HEK293 (cell line): ENCODE measurements at regions not wholly inside any gene's neighbourhood (a gene's known extent, or its start where the extent isn't known, plus 50 kb on each side); places are given as distances from the start of the nearest gene placed in this dataset.

ENCODE experiments used
- EGR2 ChIP-seq: fragments of 450-650 bp; formaldehyde crosslinking; IDR thresholded peaks from 2 replicates; pipeline ENCODE4 v1.5.1; 2016; ENCODE audit warnings: low read depth, missing biosample characterization, missing genetic modification characterization
- GLI4 ChIP-seq: fragments of 450-650 bp; formaldehyde crosslinking; IDR thresholded peaks from 2 replicates; pipeline ENCODE4 v1.5.1; 2016; ENCODE audit warnings: missing biosample characterization, missing genetic modification characterization
- GLIS2 ChIP-seq: fragments of 450-650 bp; formaldehyde crosslinking; IDR thresholded peaks from 2 replicates; pipeline ENCODE4 v1.5.1; 2016; ENCODE audit warnings: missing biosample characterization, missing genetic modification characterization
- HOXA7 ChIP-seq: sonication (generic); formaldehyde crosslinking; IDR thresholded peaks from 2 replicates; pipeline ENCODE4 v1.8.1; 2022; ENCODE audit warnings: missing genetic modification reagents, borderline replicate concordance
- IKZF3 ChIP-seq: fragments of 450-650 bp; IDR thresholded peaks from 2 replicates; pipeline ENCODE4 v1.5.0; 2018; ENCODE audit warnings: missing biosample characterization, mild to moderate bottlenecking, missing genetic modification characterization, moderate library complexity
- KLF16 ChIP-seq: fragments of 450-650 bp; formaldehyde crosslinking; IDR thresholded peaks from 2 replicates; pipeline ENCODE4 v1.5.1; 2017; ENCODE audit warnings: missing biosample characterization, missing genetic modification characterization
- PRDM6 ChIP-seq: fragments of 450-650 bp; formaldehyde crosslinking; IDR thresholded peaks from 2 replicates; pipeline ENCODE4 v1.5.1; 2017; ENCODE audit warnings: missing biosample characterization, missing genetic modification characterization
- SCRT2 ChIP-seq: fragments of 450-650 bp; formaldehyde crosslinking; IDR thresholded peaks from 2 replicates; pipeline ENCODE4 v1.5.1; 2016; ENCODE audit warnings: missing biosample characterization, missing genetic modification characterization
- SP2 ChIP-seq: fragments of 450-650 bp; formaldehyde crosslinking; IDR thresholded peaks from 2 replicates; pipeline ENCODE4 v1.5.1; 2016; ENCODE audit warnings: missing biosample characterization, missing genetic modification characterization
- TRIM28 ChIP-seq: IDR thresholded peaks from 2 replicates; pipeline ENCODE4 v1.6.1; 2011; ENCODE audit warnings: low read length, control low read depth, borderline replicate concordance
- ZEB2 ChIP-seq: fragments of 450-650 bp; formaldehyde crosslinking; IDR thresholded peaks from 2 replicates; pipeline ENCODE4 v1.5.1; 2016; ENCODE audit warnings: missing biosample characterization, missing genetic modification characterization
- ZFP3 ChIP-seq: fragments of 450-650 bp; formaldehyde crosslinking; IDR thresholded peaks from 2 replicates; pipeline ENCODE4 v1.5.1; 2016; ENCODE audit warnings: low read depth, missing biosample characterization, missing genetic modification characterization
- ZIC2 ChIP-seq: fragments of 450-650 bp; formaldehyde crosslinking; IDR thresholded peaks from 2 replicates; pipeline ENCODE4 v1.5.1; 2016; ENCODE audit warnings: missing biosample characterization, missing genetic modification characterization
- ZNF292 ChIP-seq: fragments of 450-650 bp; formaldehyde crosslinking; IDR thresholded peaks from 2 replicates; pipeline ENCODE4 v1.5.1; 2016; ENCODE audit warnings: low read depth, missing biosample characterization, missing genetic modification characterization, borderline replicate concordance
- ZNF391 ChIP-seq: fragments of 450-650 bp; formaldehyde crosslinking; IDR thresholded peaks from 2 replicates; pipeline ENCODE4 v1.5.1; 2016; ENCODE audit warnings: low read depth, missing biosample characterization, missing genetic modification characterization, borderline replicate concordance
- ZNF416 ChIP-seq: fragments of 450-650 bp; formaldehyde crosslinking; IDR thresholded peaks from 2 replicates; pipeline ENCODE4 v1.5.1; 2016; ENCODE audit warnings: missing biosample characterization, missing genetic modification characterization
- ZNF433 ChIP-seq: fragments of 450-650 bp; formaldehyde crosslinking; IDR thresholded peaks from 2 replicates; pipeline ENCODE4 v1.5.1; 2016; ENCODE audit warnings: missing biosample characterization, missing genetic modification characterization, low read depth
- ZNF510 ChIP-seq: fragments of 450-650 bp; formaldehyde crosslinking; IDR thresholded peaks from 2 replicates; pipeline ENCODE4 v1.5.1; 2018; ENCODE audit warnings: mild to moderate bottlenecking, missing genetic modification characterization, missing biosample characterization; ENCODE audit not compliant: insufficient replicate concordance
- ZNF530 ChIP-seq: fragments of 450-650 bp; formaldehyde crosslinking; IDR thresholded peaks from 2 replicates; pipeline ENCODE4 v1.5.1; 2016; ENCODE audit warnings: low read depth, missing biosample characterization, missing genetic modification characterization
- ZNF555 ChIP-seq: fragments of 450-650 bp; formaldehyde crosslinking; conservative IDR thresholded peaks from 2 replicates; pipeline ENCODE4 v1.5.1; 2017; ENCODE audit warnings: missing biosample characterization, mild to moderate bottlenecking, missing genetic modification characterization, inconsistent platforms
- ZNF561 ChIP-seq: fragments of 450-650 bp; IDR thresholded peaks from 2 replicates; pipeline ENCODE4 v1.5.1; 2018; ENCODE audit warnings: missing biosample characterization, missing genetic modification characterization, borderline replicate concordance
- ZNF600 ChIP-seq: fragments of 450-650 bp; formaldehyde crosslinking; IDR thresholded peaks from 2 replicates; pipeline ENCODE4 v1.5.1; 2016; ENCODE audit warnings: missing biosample characterization, missing genetic modification characterization
- ZNF639 ChIP-seq: fragments of 450-650 bp; formaldehyde crosslinking; IDR thresholded peaks from 2 replicates; pipeline ENCODE4 v1.5.1; 2016; ENCODE audit warnings: missing biosample characterization, missing genetic modification characterization
- ZNF677 ChIP-seq: fragments of 450-650 bp; IDR thresholded peaks from 2 replicates; pipeline ENCODE4 v1.5.0; 2018; ENCODE audit warnings: missing biosample characterization, mild to moderate bottlenecking, missing genetic modification characterization, moderate library complexity
- ZNF747 ChIP-seq: fragments of 450-650 bp; formaldehyde crosslinking; IDR thresholded peaks from 2 replicates; pipeline ENCODE4 v1.5.1; 2016; ENCODE audit warnings: missing biosample characterization, missing genetic modification characterization
- ZNF776 ChIP-seq: fragments of 450-650 bp; formaldehyde crosslinking; IDR thresholded peaks from 2 replicates; pipeline ENCODE4 v1.5.0; 2017; ENCODE audit warnings: missing biosample characterization, missing genetic modification characterization, borderline replicate concordance
- ZNF777 ChIP-seq: fragments of 450-650 bp; formaldehyde crosslinking; IDR thresholded peaks from 2 replicates; pipeline ENCODE4 v1.5.1; 2017; ENCODE audit warnings: missing biosample characterization, missing genetic modification characterization, borderline replicate concordance
- ZNF791 ChIP-seq: fragments of 450-650 bp; formaldehyde crosslinking; IDR thresholded peaks from 2 replicates; pipeline ENCODE4 v1.5.1; 2016; ENCODE audit warnings: missing biosample characterization, missing genetic modification characterization
- ZNF843 ChIP-seq: fragments of 450-650 bp; formaldehyde crosslinking; IDR thresholded peaks from 2 replicates; pipeline ENCODE4 v1.5.1; 2016; ENCODE audit warnings: missing biosample characterization, missing genetic modification characterization
- ZSCAN23 ChIP-seq: fragments of 450-650 bp; formaldehyde crosslinking; IDR thresholded peaks from 2 replicates; pipeline ENCODE4 v1.5.1; 2016; ENCODE audit warnings: missing biosample characterization, missing genetic modification characterization
- ZSCAN4 ChIP-seq: fragments of 450-650 bp; formaldehyde crosslinking; IDR thresholded peaks from 2 replicates; pipeline ENCODE4 v1.5.1; 2017; ENCODE audit warnings: missing biosample characterization, missing genetic modification characterization
- TF ChIP-seq, protein P1 (sequence below): fragments of 450-650 bp; formaldehyde crosslinking; IDR thresholded peaks from 2 replicates; pipeline ENCODE4 v1.5.0; 2017; ENCODE audit warnings: missing biosample characterization, missing genetic modification characterization, borderline replicate concordance
- TF ChIP-seq, protein P2 (sequence below): fragments of 450-650 bp; formaldehyde crosslinking; IDR thresholded peaks from 2 replicates; pipeline ENCODE4 v1.5.1; 2017; ENCODE audit warnings: missing biosample characterization, missing genetic modification characterization
- TF ChIP-seq, protein P3 (sequence below): fragments of 450-650 bp; formaldehyde crosslinking; IDR thresholded peaks from 2 replicates; pipeline ENCODE4; 2016; ENCODE audit warnings: missing biosample characterization, missing genetic modification characterization

GRCh38 chr11:114783805-114784204 is 105.5 kb downstream of the NXPE2 start (continued):
- TF ChIP-seq GLI4 (tag by site-specific recombination) (no peak), HOXA7 (no peak), ZNF747 (tag by site-specific recombination) (no peak), IKZF3 (tag by site-specific recombination) (peak; percentile 66), ZNF776 (tag by site-specific recombination) (no peak), TRIM28 (peak; percentile 62; the same call in 1 of the 2 replicates), ZFP3 (tag by site-specific recombination) (no peak), KLF16 (tag by site-specific recombination) (no peak), ZEB2 (tag by site-specific recombination) (no peak), ZNF510 (tag by site-specific recombination) (no peak), ZNF416 (tag by site-specific recombination) (no peak), ZSCAN23 (tag by site-specific recombination) (no peak), ZNF292 (no peak), EGR2 (tag by site-specific recombination) (no peak), ZNF843 (tag by site-specific recombination) (peak; percentile 83), ZIC2 (tag by site-specific recombination) (no peak), SCRT2 (tag by site-specific recombination) (no peak), ZNF777 (tag by site-specific recombination) (no peak), ZNF639 (tag by site-specific recombination) (no peak), SP2 (tag by site-specific recombination) (no peak), ZNF391 (tag by site-specific recombination) (no peak), PRDM6 (tag by site-specific recombination) (peak; percentile 72), ZNF555 (tag by site-specific recombination) (no peak), ZNF561 (no peak), ZSCAN4 (tag by site-specific recombination) (no peak), ZNF677 (tag by site-specific recombination) (no peak), ZNF791 (tag by site-specific recombination) (no peak), ZNF530 (no peak), ZNF600 (tag by site-specific recombination) (no peak), GLIS2 (tag by site-specific recombination) (no peak), ZNF433 (tag by site-specific recombination) (no peak)
- TF ChIP-seq, protein P1, sequence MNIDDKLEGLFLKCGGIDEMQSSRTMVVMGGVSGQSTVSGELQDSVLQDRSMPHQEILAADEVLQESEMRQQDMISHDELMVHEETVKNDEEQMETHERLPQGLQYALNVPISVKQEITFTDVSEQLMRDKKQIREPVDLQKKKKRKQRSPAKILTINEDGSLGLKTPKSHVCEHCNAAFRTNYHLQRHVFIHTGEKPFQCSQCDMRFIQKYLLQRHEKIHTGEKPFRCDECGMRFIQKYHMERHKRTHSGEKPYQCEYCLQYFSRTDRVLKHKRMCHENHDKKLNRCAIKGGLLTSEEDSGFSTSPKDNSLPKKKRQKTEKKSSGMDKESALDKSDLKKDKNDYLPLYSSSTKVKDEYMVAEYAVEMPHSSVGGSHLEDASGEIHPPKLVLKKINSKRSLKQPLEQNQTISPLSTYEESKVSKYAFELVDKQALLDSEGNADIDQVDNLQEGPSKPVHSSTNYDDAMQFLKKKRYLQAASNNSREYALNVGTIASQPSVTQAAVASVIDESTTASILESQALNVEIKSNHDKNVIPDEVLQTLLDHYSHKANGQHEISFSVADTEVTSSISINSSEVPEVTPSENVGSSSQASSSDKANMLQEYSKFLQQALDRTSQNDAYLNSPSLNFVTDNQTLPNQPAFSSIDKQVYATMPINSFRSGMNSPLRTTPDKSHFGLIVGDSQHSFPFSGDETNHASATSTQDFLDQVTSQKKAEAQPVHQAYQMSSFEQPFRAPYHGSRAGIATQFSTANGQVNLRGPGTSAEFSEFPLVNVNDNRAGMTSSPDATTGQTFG (tag by site-specific recombination) = no peak
- TF ChIP-seq, protein P2, sequence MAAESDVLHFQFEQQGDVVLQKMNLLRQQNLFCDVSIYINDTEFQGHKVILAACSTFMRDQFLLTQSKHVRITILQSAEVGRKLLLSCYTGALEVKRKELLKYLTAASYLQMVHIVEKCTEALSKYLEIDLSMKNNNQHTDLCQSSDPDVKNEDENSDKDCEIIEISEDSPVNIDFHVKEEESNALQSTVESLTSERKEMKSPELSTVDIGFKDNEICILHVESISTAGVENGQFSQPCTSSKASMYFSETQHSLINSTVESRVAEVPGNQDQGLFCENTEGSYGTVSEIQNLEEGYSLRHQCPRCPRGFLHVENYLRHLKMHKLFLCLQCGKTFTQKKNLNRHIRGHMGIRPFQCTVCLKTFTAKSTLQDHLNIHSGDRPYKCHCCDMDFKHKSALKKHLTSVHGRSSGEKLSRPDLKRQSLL (tag by site-specific recombination) = peak; percentile 84
- TF ChIP-seq, protein P3, sequence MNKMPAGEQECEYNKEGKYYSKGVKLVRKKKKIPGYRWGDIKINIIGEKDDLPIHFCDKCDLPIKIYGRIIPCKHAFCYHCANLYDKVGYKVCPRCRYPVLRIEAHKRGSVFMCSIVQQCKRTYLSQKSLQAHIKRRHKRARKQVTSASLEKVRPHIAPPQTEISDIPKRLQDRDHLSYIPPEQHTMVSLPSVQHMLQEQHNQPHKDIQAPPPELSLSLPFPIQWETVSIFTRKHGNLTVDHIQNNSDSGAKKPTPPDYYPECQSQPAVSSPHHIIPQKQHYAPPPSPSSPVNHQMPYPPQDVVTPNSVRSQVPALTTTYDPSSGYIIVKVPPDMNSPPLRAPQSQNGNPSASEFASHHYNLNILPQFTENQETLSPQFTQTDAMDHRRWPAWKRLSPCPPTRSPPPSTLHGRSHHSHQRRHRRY (tag by site-specific recombination) = no peak
